ENCODE measurements at regions not wholly inside any gene's neighbourhood (a gene's known extent, or its start where the extent isn't known, plus 50 kb on each side); places are given as distances from the start of the nearest gene placed in this dataset.

DNA sequence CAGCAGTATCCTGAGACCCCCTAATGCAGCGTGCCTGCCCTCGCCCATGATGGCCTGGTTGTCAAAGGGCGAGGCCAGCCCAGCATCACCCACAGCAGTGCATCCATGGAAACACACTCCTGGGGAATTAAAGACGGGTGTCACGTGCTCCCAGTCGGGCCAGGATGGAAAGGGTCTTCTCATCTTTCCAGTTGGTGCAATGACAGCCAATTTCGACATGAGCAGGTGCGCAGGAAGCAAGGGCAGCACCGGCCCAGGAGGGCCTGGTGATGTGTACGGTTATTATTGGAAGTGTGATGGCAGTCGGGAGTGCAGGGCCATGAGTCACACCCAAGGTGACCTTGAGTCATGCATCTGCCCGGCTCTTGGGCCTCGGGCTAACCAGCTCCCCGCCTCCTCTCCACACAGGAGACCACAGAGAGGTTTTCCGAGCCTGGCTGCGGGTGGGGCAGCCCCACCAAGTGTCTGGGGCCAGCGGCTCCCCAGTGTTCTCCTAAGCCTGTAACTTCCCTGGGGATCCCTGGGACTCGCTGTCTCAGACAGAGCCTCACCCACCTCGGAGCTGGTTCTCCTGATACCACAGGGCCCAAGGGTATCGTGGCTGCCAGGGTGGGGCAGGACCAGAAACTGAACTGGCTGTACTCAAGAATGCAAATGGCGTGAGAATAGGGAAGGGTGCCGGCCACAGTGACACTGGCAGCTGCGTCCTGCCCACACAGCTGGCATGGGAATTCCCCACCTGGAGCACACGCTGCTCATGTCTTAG, 119.8 kb downstream of the SIK1 start:
- Histone ChIP-seq H3K27ac (no peak overlapping the region), H3K27me3 (no peaks in the 10 kb centered on the region), H3K9me3 (no peaks in the 10 kb centered on the region), H3K9ac (ENCODE audit: low read depth in 2 of 2, low read length in 2 of 2) (no peak overlapping the region), H3K4me3 (no peak overlapping the region), H3K36me3 (no peaks in the 10 kb centered on the region), H3K4me1 (peaks cover 4% of the 10 kb centered on the region)
- TF ChIP-seq, protein P1, sequence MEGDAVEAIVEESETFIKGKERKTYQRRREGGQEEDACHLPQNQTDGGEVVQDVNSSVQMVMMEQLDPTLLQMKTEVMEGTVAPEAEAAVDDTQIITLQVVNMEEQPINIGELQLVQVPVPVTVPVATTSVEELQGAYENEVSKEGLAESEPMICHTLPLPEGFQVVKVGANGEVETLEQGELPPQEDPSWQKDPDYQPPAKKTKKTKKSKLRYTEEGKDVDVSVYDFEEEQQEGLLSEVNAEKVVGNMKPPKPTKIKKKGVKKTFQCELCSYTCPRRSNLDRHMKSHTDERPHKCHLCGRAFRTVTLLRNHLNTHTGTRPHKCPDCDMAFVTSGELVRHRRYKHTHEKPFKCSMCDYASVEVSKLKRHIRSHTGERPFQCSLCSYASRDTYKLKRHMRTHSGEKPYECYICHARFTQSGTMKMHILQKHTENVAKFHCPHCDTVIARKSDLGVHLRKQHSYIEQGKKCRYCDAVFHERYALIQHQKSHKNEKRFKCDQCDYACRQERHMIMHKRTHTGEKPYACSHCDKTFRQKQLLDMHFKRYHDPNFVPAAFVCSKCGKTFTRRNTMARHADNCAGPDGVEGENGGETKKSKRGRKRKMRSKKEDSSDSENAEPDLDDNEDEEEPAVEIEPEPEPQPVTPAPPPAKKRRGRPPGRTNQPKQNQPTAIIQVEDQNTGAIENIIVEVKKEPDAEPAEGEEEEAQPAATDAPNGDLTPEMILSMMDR (IDR thresholded peaks at IDR 0.05), result no peak
- intact Hi-C loops (cut with DNase I), result no loop called here
- DNase-seq, result no peak

- Histone ChIP-seq H3K9me3 (no peaks in the 10 kb centered on the region), H3K4me1 (no peaks in the 10 kb centered on the region), H3K27me3 (no peaks in the 10 kb centered on the region), H3K9ac (ENCODE audit: low read depth in 2 of 2, low read length in 2 of 2) (no peak overlapping the region), H3K36me3 (no peaks in the 10 kb centered on the region), H3K4me3 (no peak overlapping the region), H3K27ac (no peak overlapping the region)
- no peak for DNase-seq
- intact Hi-C loops (cut with DNase I), result no loop called here
- TF ChIP-seq, protein P1 (IDR thresholded peaks at IDR 0.05), result no peak
Measured at GRCh38 chr21:43306391-43306790, 120.5 kb downstream of the SIK1 start.

GRCh38 chr21:43305811-43306311, 121.1 kb downstream of the SIK1 start:
- H3K4me1 ChIP-seq, result no peaks in the 10 kb centered on the region
- H3K36me3 ChIP-seq, result no peaks in the 10 kb centered on the region
- H3K4me3 ChIP-seq, result no peak overlapping the region
- H3K27ac ChIP-seq, result no peak overlapping the region
- H3K9ac ChIP-seq (ENCODE audit: low read depth in 2 of 2, low read length in 2 of 2), result no peak overlapping the region
- intact Hi-C loops (cut with DNase I), result no loop called here
- H3K27me3 ChIP-seq, result no peaks in the 10 kb centered on the region
- TF ChIP-seq, protein P1 (IDR thresholded peaks at IDR 0.05), result no peak
- no peaks in the 10 kb centered on the region for H3K9me3 ChIP-seq
- no peak for DNase-seq

DNA sequence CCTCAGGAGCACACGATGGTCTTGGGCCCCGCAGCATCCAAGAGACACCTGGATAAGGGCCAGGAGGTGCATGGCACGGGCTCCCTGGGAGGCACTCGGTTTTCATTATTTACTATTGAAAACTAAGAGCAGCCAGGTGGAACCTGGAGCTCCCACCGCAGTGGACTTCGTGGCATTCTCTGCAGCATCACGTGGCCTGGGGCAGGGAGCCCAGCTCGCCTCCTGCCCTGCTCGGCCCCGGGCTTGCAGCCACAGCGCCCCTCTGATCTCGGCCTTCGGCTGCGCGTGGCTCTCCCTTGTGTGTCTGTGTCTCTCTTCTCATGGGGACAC, 121.6 kb downstream of the SIK1 start:
- DNase-seq, result no peak
- Histone ChIP-seq H3K27me3 (no peaks in the 10 kb centered on the region), H3K9me3 (no peaks in the 10 kb centered on the region), H3K36me3 (no peaks in the 10 kb centered on the region), H3K4me3 (no peak overlapping the region), H3K9ac (ENCODE audit: low read depth in 2 of 2, low read length in 2 of 2) (no peak overlapping the region), H3K27ac (no peak overlapping the region), H3K4me1 (no peaks in the 10 kb centered on the region)
- TF ChIP-seq, protein P1 (IDR thresholded peaks at IDR 0.05), result no peak
- intact Hi-C loops (cut with DNase I), result no loop called here

- Histone ChIP-seq H3K4me1 (no peaks in the 10 kb centered on the region), H3K4me3 (no peak overlapping the region), H3K9ac (ENCODE audit: low read depth in 2 of 2, low read length in 2 of 2) (no peak overlapping the region), H3K36me3 (no peaks in the 10 kb centered on the region), H3K27ac (no peak overlapping the region), H3K9me3 (no peaks in the 10 kb centered on the region), H3K27me3 (no peaks in the 10 kb centered on the region)
- no peak for DNase-seq
- TF ChIP-seq, protein P1 (IDR thresholded peaks at IDR 0.05), result no peak
- intact Hi-C loops (cut with DNase I), result no loop called here
Measured at GRCh38 chr21:43304621-43305335, 122.2 kb downstream of the SIK1 start.
